ENCODE measurements at regions not wholly inside any gene's neighbourhood (a gene's known extent, or its start where the extent isn't known, plus 50 kb on each side); places are given as distances from the start of the nearest gene placed in this dataset.

DNA sequence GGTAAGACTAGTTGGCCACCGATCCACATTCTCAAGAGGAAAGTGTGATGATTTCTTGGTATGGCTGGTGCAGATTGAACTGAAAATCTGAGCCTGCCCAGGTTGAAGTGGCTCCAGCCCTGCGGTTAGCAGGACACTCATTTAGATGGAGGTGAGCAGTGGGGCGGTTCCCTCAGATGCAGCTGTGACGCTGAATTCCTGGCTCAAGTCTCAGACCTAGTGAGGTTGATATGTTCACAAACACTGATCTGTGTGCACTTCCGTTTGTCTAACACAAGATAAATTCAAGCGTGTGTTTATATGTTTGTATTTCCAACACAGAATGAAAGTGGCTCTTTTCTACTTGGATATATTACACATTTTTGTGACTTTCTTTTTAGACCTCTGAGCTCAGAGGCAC, 83.4 kb upstream of the FRMD1 start:
- Histone ChIP-seq H3K27ac (no peak overlapping the region), H3K27me3 (no peaks in the 10 kb centered on the region), H3K9me3 (ENCODE audit: low read depth) (no peaks in the 10 kb centered on the region), H3K4me3 (no peak overlapping the region), H3K4me1 (ENCODE audit: low read depth) (peaks cover 9% of the 10 kb centered on the region), H3K36me3 (no peaks in the 10 kb centered on the region)
- TF ChIP-seq, protein P1, sequence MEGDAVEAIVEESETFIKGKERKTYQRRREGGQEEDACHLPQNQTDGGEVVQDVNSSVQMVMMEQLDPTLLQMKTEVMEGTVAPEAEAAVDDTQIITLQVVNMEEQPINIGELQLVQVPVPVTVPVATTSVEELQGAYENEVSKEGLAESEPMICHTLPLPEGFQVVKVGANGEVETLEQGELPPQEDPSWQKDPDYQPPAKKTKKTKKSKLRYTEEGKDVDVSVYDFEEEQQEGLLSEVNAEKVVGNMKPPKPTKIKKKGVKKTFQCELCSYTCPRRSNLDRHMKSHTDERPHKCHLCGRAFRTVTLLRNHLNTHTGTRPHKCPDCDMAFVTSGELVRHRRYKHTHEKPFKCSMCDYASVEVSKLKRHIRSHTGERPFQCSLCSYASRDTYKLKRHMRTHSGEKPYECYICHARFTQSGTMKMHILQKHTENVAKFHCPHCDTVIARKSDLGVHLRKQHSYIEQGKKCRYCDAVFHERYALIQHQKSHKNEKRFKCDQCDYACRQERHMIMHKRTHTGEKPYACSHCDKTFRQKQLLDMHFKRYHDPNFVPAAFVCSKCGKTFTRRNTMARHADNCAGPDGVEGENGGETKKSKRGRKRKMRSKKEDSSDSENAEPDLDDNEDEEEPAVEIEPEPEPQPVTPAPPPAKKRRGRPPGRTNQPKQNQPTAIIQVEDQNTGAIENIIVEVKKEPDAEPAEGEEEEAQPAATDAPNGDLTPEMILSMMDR (IDR thresholded peaks at IDR 0.05; ENCODE audit: low read depth, low read length), result no peak
- DNase-seq (ENCODE audit: low read depth in 1 of 2, low spot score in 1 of 2), result no peak

DNA sequence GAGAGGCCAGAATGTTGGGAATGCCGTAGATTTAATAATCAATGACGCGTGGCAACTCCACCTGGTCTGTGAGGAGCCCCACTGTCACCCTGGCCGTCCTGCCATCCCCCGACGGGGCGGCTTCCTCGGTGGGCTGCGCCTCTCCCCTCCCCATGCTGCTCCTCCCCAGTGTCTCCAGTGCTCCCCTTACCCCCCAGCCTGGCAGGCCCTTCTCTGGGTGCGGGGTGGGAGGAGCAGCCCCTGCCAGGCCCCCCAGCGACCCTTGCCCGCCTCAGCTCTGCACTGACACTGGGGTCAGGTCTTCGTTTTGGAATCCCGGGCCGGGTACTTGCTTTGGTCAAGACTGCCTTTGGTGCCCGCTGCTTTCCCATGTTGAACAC, 82.3 kb upstream of the FRMD1 start:
- no peaks in the 10 kb centered on the region for H3K9me3 ChIP-seq (ENCODE audit: low read depth)
- H3K4me3 ChIP-seq, result no peak overlapping the region
- H3K36me3 ChIP-seq, result no peaks in the 10 kb centered on the region
- H3K4me1 ChIP-seq (ENCODE audit: low read depth), result peaks cover 9% of the 10 kb centered on the region
- TF ChIP-seq, protein P1 (IDR thresholded peaks at IDR 0.05; ENCODE audit: low read depth, low read length), result no peak
- no peaks in the 10 kb centered on the region for H3K27me3 ChIP-seq
- H3K27ac ChIP-seq, result no peak overlapping the region
- no peak for DNase-seq (ENCODE audit: low read depth in 1 of 2, low spot score in 1 of 2)

DNA sequence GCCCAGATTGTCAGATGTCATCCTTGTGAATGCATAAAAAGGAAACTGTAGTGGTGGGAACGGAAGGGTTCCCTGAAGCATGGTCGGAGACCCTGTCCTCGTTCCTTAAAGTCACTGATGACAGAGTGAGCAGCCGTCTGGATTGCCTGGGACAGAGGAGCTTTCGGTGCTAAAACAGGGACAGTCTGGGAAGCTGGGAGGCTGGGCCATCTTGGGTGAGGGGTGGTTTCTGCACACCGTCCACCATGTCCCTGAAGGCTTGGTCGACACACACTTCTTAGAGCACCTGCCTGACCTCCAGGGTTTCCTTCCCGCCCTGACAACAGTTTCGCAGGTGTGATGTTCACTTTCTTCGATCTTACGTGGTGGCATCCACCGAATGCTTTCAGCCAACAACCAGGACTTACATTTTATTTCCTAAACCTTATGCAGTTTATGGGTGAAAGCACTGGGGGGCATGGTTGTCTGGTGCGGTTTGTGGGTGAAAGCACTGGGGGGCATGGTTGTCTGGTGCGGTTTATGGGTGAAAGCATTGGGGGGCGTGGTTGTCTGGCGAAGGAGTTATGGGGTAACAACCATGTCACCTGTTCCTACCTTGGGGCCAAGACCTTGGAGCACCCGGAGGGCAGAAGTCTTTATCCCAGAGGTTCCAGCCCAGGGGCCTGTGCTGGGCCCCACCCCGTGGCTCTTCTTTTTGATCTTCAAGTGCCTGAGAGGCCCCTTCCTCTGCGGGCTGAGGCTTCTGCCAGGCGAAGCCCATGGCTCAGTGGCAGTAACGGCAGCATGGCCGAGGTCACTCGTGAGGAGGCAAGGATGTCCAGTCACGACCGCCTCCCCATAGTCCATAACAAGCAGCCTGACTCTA, 81.7 kb upstream of the FRMD1 start:
- no peak for DNase-seq (ENCODE audit: low read depth in 1 of 2, low spot score in 1 of 2)
- no peak overlapping the region for H3K27ac ChIP-seq
- H3K4me3 ChIP-seq, result no peak overlapping the region
- H3K27me3 ChIP-seq, result no peaks in the 10 kb centered on the region
- peaks cover 9% of the 10 kb centered on the region for H3K4me1 ChIP-seq (ENCODE audit: low read depth)
- no peaks in the 10 kb centered on the region for H3K36me3 ChIP-seq
- no peaks in the 10 kb centered on the region for H3K9me3 ChIP-seq (ENCODE audit: low read depth)
- TF ChIP-seq, protein P1 (IDR thresholded peaks at IDR 0.05; ENCODE audit: low read depth, low read length), result no peak

DNA sequence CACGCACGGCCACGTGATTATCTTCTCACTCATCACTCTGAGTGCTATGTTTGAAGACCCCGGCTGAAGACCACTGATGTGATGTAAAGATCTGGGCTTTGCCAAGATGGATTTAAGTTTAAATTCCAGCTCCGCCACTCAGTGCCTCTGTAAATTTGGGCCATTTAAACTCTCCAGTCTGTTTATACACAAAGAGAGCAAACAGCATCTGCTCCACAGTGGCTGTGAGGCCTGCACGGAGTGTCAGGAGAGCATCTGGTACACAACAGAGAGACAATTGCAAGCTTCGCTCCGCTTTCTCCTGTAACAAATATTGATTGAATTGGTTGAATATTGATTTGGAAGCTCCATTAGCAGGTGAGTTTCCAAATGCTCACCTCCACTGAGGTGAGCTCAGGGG, 80.5 kb upstream of the FRMD1 start:
- Histone ChIP-seq H3K4me3 (no peak overlapping the region), H3K27me3 (no peaks in the 10 kb centered on the region), H3K36me3 (no peaks in the 10 kb centered on the region), H3K9me3 (ENCODE audit: low read depth) (no peaks in the 10 kb centered on the region), H3K27ac (no peak overlapping the region), H3K4me1 (ENCODE audit: low read depth) (peaks cover 9% of the 10 kb centered on the region)
- TF ChIP-seq, protein P1 (IDR thresholded peaks at IDR 0.05; ENCODE audit: low read depth, low read length), result no peak
- no peak for DNase-seq (ENCODE audit: low read depth in 1 of 2, low spot score in 1 of 2)

DNA sequence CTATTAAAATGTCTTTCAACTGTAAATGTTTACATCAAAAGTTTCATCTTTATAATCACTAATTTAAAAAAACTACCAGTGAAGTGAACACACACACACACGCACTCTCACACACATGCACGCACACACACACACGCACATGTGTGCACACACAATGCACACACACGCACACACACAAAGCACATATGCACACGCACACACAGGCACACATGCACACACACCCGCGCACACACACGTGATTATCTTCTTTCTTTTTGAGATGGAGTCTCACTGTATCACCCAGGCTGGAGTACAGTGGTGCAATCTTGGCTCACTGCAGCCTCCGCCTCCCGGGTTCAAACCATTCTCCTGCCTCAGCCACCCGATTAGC, 80.0 kb upstream of the FRMD1 start:
- H3K27me3 ChIP-seq, result no peaks in the 10 kb centered on the region
- H3K4me3 ChIP-seq, result no peak overlapping the region
- no peak overlapping the region for H3K27ac ChIP-seq
- peaks cover 7% of the 10 kb centered on the region for H3K4me1 ChIP-seq (ENCODE audit: low read depth)
- no peaks in the 10 kb centered on the region for H3K36me3 ChIP-seq
- no peaks in the 10 kb centered on the region for H3K9me3 ChIP-seq (ENCODE audit: low read depth)
- DNase-seq (ENCODE audit: low read depth in 1 of 2, low spot score in 1 of 2), result no peak
- TF ChIP-seq, protein P1 (IDR thresholded peaks at IDR 0.05; ENCODE audit: low read depth, low read length), result no peak

Measured in cardiac muscle cell (in vitro differentiated cells and primary cell).